HG02763 (cell line): ENCODE measurements at regions not wholly inside any gene's neighbourhood (a gene's known extent, or its start where the extent isn't known, plus 50 kb on each side); places are given as distances from the start of the nearest gene placed in this dataset.

Source experiments
- ATAC-seq: cut with Tn5 transposase; IDR thresholded peaks from one replicate; pipeline ENCODE4 v1.9.1; 2021; ENCODE audit warnings: mild to moderate bottlenecking, moderate library complexity; ENCODE audit not compliant: unreplicated experiment

DNA sequence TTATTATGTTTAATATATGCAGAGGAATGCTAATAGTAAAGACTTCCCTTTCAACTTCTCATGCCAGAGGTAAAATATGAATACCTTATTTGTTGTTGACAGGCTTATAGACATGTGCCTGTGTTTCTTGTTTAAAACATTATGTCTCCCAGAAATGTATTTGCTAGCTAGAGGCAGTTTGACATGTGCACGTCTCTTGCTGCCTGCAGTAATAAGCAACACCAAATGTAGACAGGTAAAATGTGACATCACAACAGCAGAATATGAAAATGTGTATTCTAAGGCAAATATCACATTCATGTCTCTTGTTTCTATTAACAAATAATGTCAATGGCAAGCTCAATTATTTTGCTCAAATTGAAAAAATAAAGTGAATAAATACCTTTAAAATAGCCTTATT lies 80.2 kb upstream of the NEGR1 start:
- no peak for ATAC-seq

- ATAC-seq = no peak
These were observed 75.1 kb upstream of the NEGR1 start for GRCh38 chr1:72357411-72357810.

- ATAC-seq = no peak
These were observed 73.6 kb upstream of the NEGR1 start for GRCh38 chr1:72355899-72356298.

- no peak for ATAC-seq
These were observed 59.3 kb upstream of the NEGR1 start for GRCh38 chr1:72341661-72342060.

DNA sequence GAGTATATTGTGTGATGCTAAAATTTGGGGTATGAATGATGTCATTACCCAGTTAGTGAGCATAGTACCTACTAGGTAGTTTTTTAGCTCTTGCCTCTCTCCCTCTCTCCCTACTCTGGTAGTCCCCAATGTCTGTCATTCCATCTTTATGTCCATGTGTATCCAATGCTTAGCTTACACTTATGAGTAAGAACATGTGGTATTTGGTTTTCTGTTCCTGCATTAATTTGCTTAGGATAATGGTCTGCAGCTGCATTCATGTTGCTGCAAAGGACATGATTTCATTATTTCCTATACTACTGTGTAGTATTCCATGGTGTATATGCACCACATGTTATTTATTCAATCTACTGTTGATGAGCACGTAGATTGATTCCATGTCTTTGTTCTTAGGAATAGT lies 54.4 kb upstream of the NEGR1 start:
- no peak for ATAC-seq
